CD14-positive monocyte (primary cell): ENCODE measurements at regions not wholly inside any gene's neighbourhood (a gene's known extent, or its start where the extent isn't known, plus 50 kb on each side); places are given as distances from the start of the nearest gene placed in this dataset.

ENCODE experiments used
- DNase-seq, 3 donors: peaks; one replicate each; pipeline ENCODE4 v3.0.0-alpha.2; 2011 to 2022
- H2AFZ ChIP-seq: 2 replicates; pipeline ENCODE4 v1.6.0; 2012; ENCODE audit warnings: mild to moderate bottlenecking, low read depth, low read length, inconsistent platforms; ENCODE audit not compliant: insufficient read depth, poor library complexity, severe bottlenecking
- H3K27ac ChIP-seq, 2 donors: 1 replicate in 1 of 2; 2 replicates in 1 of 2; pipeline ENCODE4 v1.5.1; 2012 to 2013; ENCODE audit warnings: low read length in 2 of 2, control low read depth in 1 of 2, inconsistent platforms in 1 of 2, low read depth in 1 of 2, mild to moderate bottlenecking in 1 of 2
- H3K27me3 ChIP-seq, 2 donors: one replicate each; pipeline versions ENCODE4 v1.6.0 to v1.6.1; 2011 to 2013; ENCODE audit warnings: low read length in 2 of 2; ENCODE audit not compliant: control insufficient read depth in 2 of 2, insufficient read depth in 2 of 2
- H3K36me3 ChIP-seq, 2 donors: replicated peaks in 1 of 2; 1 replicate in 1 of 2; 2 replicates in 1 of 2; pipeline versions ENCODE4 v1.5.1 to v1.6.1; 2012 to 2013; ENCODE audit warnings: low read length in 2 of 2, control low read depth in 1 of 2, inconsistent platforms in 1 of 2, mild to moderate bottlenecking in 1 of 2; ENCODE audit not compliant: insufficient read depth in 2 of 2, control insufficient read depth in 1 of 2
- H3K4me1 ChIP-seq, 2 donors: 1 replicate in 1 of 2; 2 replicates in 1 of 2; pipeline versions ENCODE4 v1.5.1 to v1.6.1; 2012 to 2013; ENCODE audit warnings: low read length in 2 of 2, control low read depth in 1 of 2, inconsistent platforms in 1 of 2, mild to moderate bottlenecking in 1 of 2, moderate library complexity in 1 of 2; ENCODE audit not compliant: insufficient read depth in 2 of 2, control insufficient read depth in 1 of 2
- H3K4me2 ChIP-seq: replicated peaks from 2 replicates; pipeline ENCODE3; 2012; ENCODE audit warnings: low read length, moderate library complexity, mild to moderate bottlenecking; ENCODE audit not compliant: poor library complexity, severe bottlenecking; ENCODE audit errors: extremely low read depth
- H3K4me3 ChIP-seq, 3 experiments: fragments of 200-600 bp in 1 of 3; sonication (generic) in 1 of 3; replicated peaks in 1 of 3; 1 replicate in 2 of 3; 2 replicates in 1 of 3; pipeline ENCODE4 v1.5.1; 2011 to 2013; ENCODE audit warnings: low read length in 3 of 3, mild to moderate bottlenecking in 3 of 3, control low read depth in 2 of 3, low read depth in 2 of 3, inconsistent platforms in 1 of 3, moderate library complexity in 1 of 3
- H3K79me2 ChIP-seq: 2 replicates; pipeline ENCODE4 v1.6.0; 2012; ENCODE audit warnings: mild to moderate bottlenecking, control low read depth, inconsistent platforms, low read length, moderate library complexity; ENCODE audit not compliant: insufficient read depth
- H3K9ac ChIP-seq: 2 replicates; pipeline ENCODE4 v1.6.0; 2017; ENCODE audit warnings: low read length, mild to moderate bottlenecking; ENCODE audit not compliant: insufficient read depth, poor library complexity, severe bottlenecking
- H3K9me3 ChIP-seq, 2 donors: replicated peaks in 1 of 2; 1 replicate in 1 of 2; 2 replicates in 1 of 2; pipeline versions ENCODE4 v1.5.1 to v1.6.1; 2012 to 2013; ENCODE audit warnings: low read length in 2 of 2, control low read depth in 1 of 2; ENCODE audit not compliant: control insufficient read depth in 1 of 2, insufficient read depth in 1 of 2
- H4K20me1 ChIP-seq: 2 replicates; pipeline ENCODE4 v1.6.0; 2012; ENCODE audit warnings: mild to moderate bottlenecking, low read length, control low read depth, moderate library complexity; ENCODE audit not compliant: insufficient read depth
- H3K27ac Mint-ChIP-seq, 7 donors: one replicate each; pipeline ENCODE4 v1.8.0; 2020; ENCODE audit warnings: mild to moderate bottlenecking in 7 of 7, mixed read lengths in 7 of 7, moderate library complexity in 6 of 7, inconsistent platforms in 2 of 7
- H3K27me3 Mint-ChIP-seq, 3 donors: one replicate each; pipeline ENCODE4 v1.8.0; 2021 to 2022; ENCODE audit warnings: low read depth in 3 of 3, mild to moderate bottlenecking in 3 of 3, mixed read lengths in 3 of 3, moderate library complexity in 3 of 3, inconsistent platforms in 1 of 3
- H3K36me3 Mint-ChIP-seq, 2 donors: one replicate each; pipeline ENCODE4 v1.8.0; 2020; ENCODE audit warnings: mixed read lengths in 2 of 2, inconsistent platforms in 1 of 2, mild to moderate bottlenecking in 1 of 2
- H3K4me1 Mint-ChIP-seq: one replicate; pipeline ENCODE4 v1.8.0; 2020; ENCODE audit warnings: mild to moderate bottlenecking, mixed read lengths
- H3K4me3 Mint-ChIP-seq, 2 donors: one replicate each; pipeline ENCODE4 v1.8.0; 2020; ENCODE audit warnings: mild to moderate bottlenecking in 2 of 2, mixed read lengths in 2 of 2, moderate library complexity in 1 of 2
- H3K9me3 Mint-ChIP-seq, 7 donors: one replicate each; pipeline ENCODE4 v1.8.0; 2020 to 2022; ENCODE audit warnings: mixed read lengths in 7 of 7, mild to moderate bottlenecking in 6 of 7, moderate library complexity in 6 of 7, inconsistent platforms in 2 of 7
- WGBS: methylation state at CpG from one replicate; pipeline ENCODE4 v1.1.5; 2013; ENCODE audit warnings: missing lambda C conversion rate; ENCODE audit not compliant: insufficient coverage; 5-methylcytosine and 5-hydroxymethylcytosine counted together
- intact Hi-C, 2 donors: fragments of 100-400 bp; cut with micrococcal nuclease; formaldehyde crosslinking; loops; one replicate each; pipeline versions ENCODE4 v1.15.0 to v1.15.1; 2023
- TF ChIP-seq, protein P1 (sequence below): fragments of 200-600 bp; IDR thresholded peaks from one replicate; pipeline ENCODE4 v1.8.0; 2022; ENCODE audit warnings: antibody characterized with exemption, mild to moderate bottlenecking

DNA sequence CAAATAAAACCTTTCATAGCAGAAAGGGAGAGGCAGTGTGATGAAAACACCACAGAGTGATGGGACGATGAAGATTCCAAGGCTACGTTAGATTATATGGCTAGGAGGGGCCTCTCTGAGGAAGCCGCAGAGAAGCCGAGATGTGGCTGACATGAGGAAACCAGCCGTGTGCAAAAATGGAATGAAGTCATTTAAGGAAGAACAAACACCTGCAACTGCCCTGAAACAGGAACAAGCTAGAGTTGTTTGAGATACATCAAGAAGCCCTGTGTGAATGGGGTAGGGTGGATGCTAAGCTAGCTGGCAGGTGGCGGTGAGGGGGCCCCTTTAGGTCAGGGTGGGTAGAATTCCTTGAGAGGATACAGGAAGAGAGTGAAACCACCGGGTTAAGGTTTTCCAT lies 129.5 kb downstream of the KLF6 start:
- Histone ChIP-seq H3K27me3 (no peaks in the 10 kb centered on the region), H3K4me2 (peak overlapping the region; percentile 47), H3K27ac (no peak overlapping the region), H3K9me3 (no peaks in the 10 kb centered on the region), H3K36me3 (no peaks in the 10 kb centered on the region), H3K4me1 (peaks cover 11 to 13% of the 10 kb centered on the region in 2 donors), H3K79me2 (no peaks in the 10 kb centered on the region), H3K9ac (no peak overlapping the region), H2AFZ (no peak overlapping the region), H4K20me1 (no peaks in the 10 kb centered on the region), H3K4me3 (peak overlapping the region in 1 of 3 experiments; percentile 34)
- H3K27ac Mint-ChIP-seq = peak overlapping the region in 3 of 7 donors; percentile 8 to 79 (median 48)
- H3K4me1 Mint-ChIP-seq = peaks cover 20% of the 10 kb centered on the region
- peak; percentile 30 to 35 (median 30) for DNase-seq
- no peaks in the 10 kb centered on the region for H3K36me3 Mint-ChIP-seq
- peak overlapping the region in 1 of 2 donors; percentile 50 for H3K4me3 Mint-ChIP-seq
- intact Hi-C loops = no loop called here
- TF ChIP-seq, protein P1, sequence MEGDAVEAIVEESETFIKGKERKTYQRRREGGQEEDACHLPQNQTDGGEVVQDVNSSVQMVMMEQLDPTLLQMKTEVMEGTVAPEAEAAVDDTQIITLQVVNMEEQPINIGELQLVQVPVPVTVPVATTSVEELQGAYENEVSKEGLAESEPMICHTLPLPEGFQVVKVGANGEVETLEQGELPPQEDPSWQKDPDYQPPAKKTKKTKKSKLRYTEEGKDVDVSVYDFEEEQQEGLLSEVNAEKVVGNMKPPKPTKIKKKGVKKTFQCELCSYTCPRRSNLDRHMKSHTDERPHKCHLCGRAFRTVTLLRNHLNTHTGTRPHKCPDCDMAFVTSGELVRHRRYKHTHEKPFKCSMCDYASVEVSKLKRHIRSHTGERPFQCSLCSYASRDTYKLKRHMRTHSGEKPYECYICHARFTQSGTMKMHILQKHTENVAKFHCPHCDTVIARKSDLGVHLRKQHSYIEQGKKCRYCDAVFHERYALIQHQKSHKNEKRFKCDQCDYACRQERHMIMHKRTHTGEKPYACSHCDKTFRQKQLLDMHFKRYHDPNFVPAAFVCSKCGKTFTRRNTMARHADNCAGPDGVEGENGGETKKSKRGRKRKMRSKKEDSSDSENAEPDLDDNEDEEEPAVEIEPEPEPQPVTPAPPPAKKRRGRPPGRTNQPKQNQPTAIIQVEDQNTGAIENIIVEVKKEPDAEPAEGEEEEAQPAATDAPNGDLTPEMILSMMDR = no peak
- peaks cover 0 to 7% (median 2%) of the 10 kb centered on the region in 3 donors for H3K27me3 Mint-ChIP-seq
- peaks cover 0 to 4% (median 0%) of the 10 kb centered on the region in 7 donors for H3K9me3 Mint-ChIP-seq
- WGBS = 2% methylated on average over 7 of the region's 7 CpGs

DNA sequence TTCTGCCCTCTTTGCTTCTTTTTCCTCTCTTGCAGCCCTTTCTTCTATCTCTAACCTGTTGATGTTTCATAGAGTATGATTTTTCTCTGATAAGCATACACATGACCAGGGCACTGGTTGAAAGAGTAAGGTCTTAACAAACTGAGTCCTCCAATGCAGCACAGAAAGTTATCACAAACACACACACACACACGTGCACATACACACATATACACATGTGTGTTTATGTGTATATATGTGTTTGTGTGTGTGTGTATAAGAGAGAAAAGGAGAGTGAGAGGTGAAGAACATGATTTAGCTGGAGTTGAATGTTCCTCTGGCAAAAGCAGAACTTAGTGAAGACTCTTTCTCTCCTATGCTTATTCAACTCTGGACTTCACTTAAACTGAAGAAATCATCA lies 130.0 kb downstream of the KLF6 start:
- Histone ChIP-seq H2AFZ (no peak overlapping the region), H3K4me1 (peaks cover 11 to 13% of the 10 kb centered on the region in 2 donors), H3K79me2 (no peaks in the 10 kb centered on the region), H3K4me3 (no peak overlapping the region), H3K4me2 (peak overlapping the region; percentile 47), H3K36me3 (no peaks in the 10 kb centered on the region), H3K9me3 (no peaks in the 10 kb centered on the region), H3K27ac (no peak overlapping the region), H3K27me3 (no peaks in the 10 kb centered on the region), H3K9ac (no peak overlapping the region), H4K20me1 (no peaks in the 10 kb centered on the region)
- Mint-ChIP-seq H3K4me3 (peak overlapping the region in 1 of 2 donors; percentile 50), H3K9me3 (peaks cover 0 to 3% (median 0%) of the 10 kb centered on the region in 7 donors), H3K27ac (peak overlapping the region in 3 of 7 donors; percentile 8 to 79 (median 21)), H3K36me3 (no peaks in the 10 kb centered on the region), H3K27me3 (peaks cover 0 to 6% (median 0%) of the 10 kb centered on the region in 3 donors), H3K4me1 (peaks cover 20% of the 10 kb centered on the region)
- WGBS = no CpG with 5 or more reads among the region's 1 CpG
- intact Hi-C loops = no loop called here
- DNase-seq = no peak
- TF ChIP-seq, protein P1 = no peak
